ENCODE measurements at regions not wholly inside any gene's neighbourhood (a gene's known extent, or its start where the extent isn't known, plus 50 kb on each side); places are given as distances from the start of the nearest gene placed in this dataset.
A peak's percentile ranks its signal among the peaks of the same experiment; 100 is the strongest.

GRCh38 chr11:70567680-70568034 is 169.3 kb downstream of the CTTN start:
- peaks cover 2% of the 10 kb centered on the region for H3K36me3 ChIP-seq (ENCODE audit: control insufficient read depth, insufficient read depth, low read length)
- H3K27ac ChIP-seq (ENCODE audit: low read depth, low read length): peak overlapping the region; percentile 86
- 74% methylated on average over 8 of the region's 8 CpGs for WGBS (ENCODE audit: insufficient coverage)
- peak overlapping the region; percentile 35 for H3K4me3 ChIP-seq (ENCODE audit: low read depth, low read length)
- peaks cover 35% of the 10 kb centered on the region for H3K4me1 ChIP-seq (ENCODE audit: control insufficient read depth, insufficient read depth, low read length)
- DNase-seq (ENCODE audit: low read depth in 4 of 6, low spot score in 6 of 6): no peak
- H3K9me3 ChIP-seq (ENCODE audit: control insufficient read depth, insufficient read depth, low read length): no peaks in the 10 kb centered on the region
- no peaks in the 10 kb centered on the region for H3K27me3 ChIP-seq (ENCODE audit: control insufficient read depth, insufficient read depth, low read length)

DNA sequence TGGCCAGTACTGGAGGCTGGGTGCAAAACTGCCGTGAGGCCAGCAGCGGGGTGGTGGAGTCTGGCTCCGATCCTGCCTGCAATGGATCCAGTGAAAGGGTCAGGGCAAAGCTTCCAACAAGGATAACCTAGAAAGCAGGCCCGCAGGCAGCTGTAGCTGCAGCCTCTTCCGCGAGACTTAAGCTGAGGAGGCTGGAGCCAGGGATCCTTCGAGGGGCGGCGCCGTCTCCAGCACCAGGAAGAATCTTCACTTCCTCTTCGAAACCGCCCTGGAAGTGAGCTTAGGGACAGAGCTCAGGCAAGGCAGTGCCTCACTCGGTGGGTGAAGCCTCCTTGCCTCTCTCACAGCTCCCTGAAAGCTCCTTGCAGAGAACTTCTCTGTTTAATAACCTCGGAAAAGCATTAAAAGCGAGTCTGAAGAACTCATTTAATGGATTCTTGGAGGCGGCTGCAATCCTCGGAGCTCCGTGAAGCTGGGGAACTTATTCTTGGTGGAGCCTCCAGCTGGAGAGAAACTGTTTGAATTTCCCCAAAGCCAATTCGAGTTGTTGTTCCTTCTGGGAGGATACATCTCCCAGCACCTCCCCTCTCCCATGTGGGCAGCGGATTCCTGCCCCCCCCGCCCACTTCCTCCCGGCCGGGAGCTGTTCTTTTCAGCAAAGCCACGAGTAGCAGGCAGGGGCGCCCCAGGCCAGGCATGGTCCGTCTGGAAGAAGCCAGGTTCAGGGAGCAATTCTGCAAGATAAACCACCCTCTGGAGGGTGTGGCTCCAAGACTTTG is 169.9 kb downstream of the CTTN start:
- Histone ChIP-seq H3K36me3 (ENCODE audit: control insufficient read depth, insufficient read depth, low read length) (peaks cover 2% of the 10 kb centered on the region), H3K27me3 (ENCODE audit: control insufficient read depth, insufficient read depth, low read length) (no peaks in the 10 kb centered on the region), H3K9me3 (ENCODE audit: control insufficient read depth, insufficient read depth, low read length) (no peaks in the 10 kb centered on the region), H3K4me1 (ENCODE audit: control insufficient read depth, insufficient read depth, low read length) (peaks cover 35% of the 10 kb centered on the region), H3K4me3 (ENCODE audit: low read depth, low read length) (peak overlapping the region; percentile 35), H3K27ac (ENCODE audit: low read depth, low read length) (peak overlapping the region; percentile 86)
- peak in 2 of 6 donors; percentile 64 to 71 for DNase-seq (ENCODE audit: low read depth in 4 of 6, low spot score in 6 of 6)
- 22% methylated on average over 20 of the region's 26 CpGs for WGBS (ENCODE audit: insufficient coverage)

DNA sequence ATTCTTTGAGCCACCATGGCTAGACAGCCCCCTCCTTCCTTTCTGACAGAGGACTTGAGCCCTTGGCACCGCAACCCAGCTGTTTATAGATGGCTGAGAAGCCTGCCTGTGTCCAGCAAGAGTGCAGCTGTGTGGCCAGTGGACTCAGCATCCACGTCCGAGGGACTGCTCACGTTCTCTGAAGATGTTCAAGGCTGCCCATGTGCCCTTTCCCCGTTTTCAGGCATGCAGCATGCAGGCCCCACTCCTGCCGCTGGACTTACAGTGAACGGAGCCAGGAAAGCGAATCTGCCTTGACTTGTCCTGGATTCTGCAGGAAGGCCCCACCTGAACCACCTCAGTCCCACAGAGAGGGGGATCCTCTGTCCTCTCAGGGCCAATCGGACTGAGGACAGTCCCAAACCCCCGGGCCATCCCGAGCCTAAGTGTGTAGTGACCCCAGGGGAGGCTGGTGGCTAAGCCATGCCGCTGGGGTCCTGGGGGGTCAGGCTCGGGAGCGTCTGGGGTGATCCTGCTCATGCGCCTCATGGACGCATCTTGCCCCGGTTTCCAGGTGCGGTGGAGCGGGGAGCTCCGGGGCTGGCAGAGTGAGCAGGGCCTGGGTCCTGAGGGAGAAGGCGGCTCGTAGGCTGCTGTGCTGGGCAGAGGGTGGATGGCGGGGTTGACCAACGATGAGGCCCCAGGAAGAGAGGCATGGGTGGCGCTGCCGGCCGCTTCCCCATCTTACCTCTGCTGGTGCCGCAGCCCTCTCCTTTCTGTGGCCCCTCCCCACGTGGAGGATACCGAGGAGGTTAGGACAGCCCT is 170.7 kb downstream of the CTTN start:
- H3K27ac ChIP-seq (ENCODE audit: low read depth, low read length): peak overlapping the region; percentile 16
- H3K4me3 ChIP-seq (ENCODE audit: low read depth, low read length): no peak overlapping the region
- H3K36me3 ChIP-seq (ENCODE audit: control insufficient read depth, insufficient read depth, low read length): peaks cover 2% of the 10 kb centered on the region
- DNase-seq (ENCODE audit: low read depth in 4 of 6, low spot score in 6 of 6): no peak
- no peaks in the 10 kb centered on the region for H3K9me3 ChIP-seq (ENCODE audit: control insufficient read depth, insufficient read depth, low read length)
- H3K4me1 ChIP-seq (ENCODE audit: control insufficient read depth, insufficient read depth, low read length): peaks cover 35% of the 10 kb centered on the region
- 86% methylated on average over 28 of the region's 30 CpGs for WGBS (ENCODE audit: insufficient coverage)
- H3K27me3 ChIP-seq (ENCODE audit: control insufficient read depth, insufficient read depth, low read length): no peaks in the 10 kb centered on the region

- Histone ChIP-seq H3K4me3 (ENCODE audit: low read depth, low read length) (no peak overlapping the region), H3K27me3 (ENCODE audit: control insufficient read depth, insufficient read depth, low read length) (no peaks in the 10 kb centered on the region), H3K27ac (ENCODE audit: low read depth, low read length) (no peak overlapping the region), H3K36me3 (ENCODE audit: control insufficient read depth, insufficient read depth, low read length) (peaks cover 2% of the 10 kb centered on the region), H3K9me3 (ENCODE audit: control insufficient read depth, insufficient read depth, low read length) (no peaks in the 10 kb centered on the region), H3K4me1 (ENCODE audit: control insufficient read depth, insufficient read depth, low read length) (peaks cover 35% of the 10 kb centered on the region)
- DNase-seq (ENCODE audit: low read depth in 4 of 6, low spot score in 6 of 6): no peak
- WGBS (ENCODE audit: insufficient coverage): 69% methylated on average over 6 of the region's 8 CpGs
Measured at GRCh38 chr11:70569618-70569890, 171.2 kb downstream of the CTTN start.

DNA sequence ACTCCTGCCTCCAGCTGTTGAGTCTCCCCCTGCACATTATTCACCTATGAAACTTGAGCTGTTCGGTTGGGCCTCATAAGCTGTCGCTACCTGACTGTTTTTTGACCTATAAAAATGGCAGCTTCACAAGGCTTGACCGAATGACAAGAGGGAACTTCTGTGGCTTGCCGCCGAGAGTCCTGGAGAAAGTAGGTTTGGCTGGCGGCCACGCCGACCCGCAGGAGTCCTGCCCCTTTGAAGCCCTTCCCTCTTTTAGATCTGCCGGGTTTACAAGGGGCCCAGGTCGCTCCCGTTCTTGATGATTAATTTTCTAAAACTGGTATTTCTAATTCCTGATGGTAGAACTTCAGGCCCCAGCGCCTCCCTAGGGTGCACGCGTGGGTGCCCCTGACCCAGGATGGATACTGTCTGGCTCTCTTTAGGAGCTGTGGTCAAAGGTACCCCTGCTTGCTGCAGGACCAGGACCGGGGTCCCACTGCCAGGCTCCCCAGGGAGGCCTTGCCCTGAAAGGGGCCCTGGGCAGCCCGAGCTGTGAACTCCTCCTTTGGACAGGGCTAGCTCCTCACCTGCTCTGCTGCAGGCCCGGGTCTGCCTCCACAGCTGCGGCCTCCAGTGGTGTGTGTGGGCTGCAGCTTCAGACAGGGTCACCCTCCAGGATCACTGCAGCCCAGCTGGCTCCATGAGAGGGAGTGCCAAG is 171.8 kb downstream of the CTTN start:
- Histone ChIP-seq H3K9me3 (ENCODE audit: control insufficient read depth, insufficient read depth, low read length) (no peaks in the 10 kb centered on the region), H3K27ac (ENCODE audit: low read depth, low read length) (no peak overlapping the region), H3K4me1 (ENCODE audit: control insufficient read depth, insufficient read depth, low read length) (peaks cover 35% of the 10 kb centered on the region), H3K4me3 (ENCODE audit: low read depth, low read length) (no peak overlapping the region), H3K36me3 (ENCODE audit: control insufficient read depth, insufficient read depth, low read length) (peaks cover 2% of the 10 kb centered on the region), H3K27me3 (ENCODE audit: control insufficient read depth, insufficient read depth, low read length) (no peaks in the 10 kb centered on the region)
- DNase-seq (ENCODE audit: low read depth in 4 of 6, low spot score in 6 of 6): no peak
- WGBS (ENCODE audit: insufficient coverage): 72% methylated on average over 17 of the region's 19 CpGs

GRCh38 chr11:70570693-70571395 is 172.5 kb downstream of the CTTN start:
- Histone ChIP-seq H3K4me3 (ENCODE audit: low read depth, low read length) (no peak overlapping the region), H3K27ac (ENCODE audit: low read depth, low read length) (no peak overlapping the region), H3K4me1 (ENCODE audit: control insufficient read depth, insufficient read depth, low read length) (peaks cover 39% of the 10 kb centered on the region), H3K27me3 (ENCODE audit: control insufficient read depth, insufficient read depth, low read length) (no peaks in the 10 kb centered on the region), H3K36me3 (ENCODE audit: control insufficient read depth, insufficient read depth, low read length) (peaks cover 2% of the 10 kb centered on the region), H3K9me3 (ENCODE audit: control insufficient read depth, insufficient read depth, low read length) (no peaks in the 10 kb centered on the region)
- WGBS (ENCODE audit: insufficient coverage): 77% methylated on average over 8 of the region's 11 CpGs
- DNase-seq (ENCODE audit: low read depth in 4 of 6, low spot score in 6 of 6): no peak

DNA sequence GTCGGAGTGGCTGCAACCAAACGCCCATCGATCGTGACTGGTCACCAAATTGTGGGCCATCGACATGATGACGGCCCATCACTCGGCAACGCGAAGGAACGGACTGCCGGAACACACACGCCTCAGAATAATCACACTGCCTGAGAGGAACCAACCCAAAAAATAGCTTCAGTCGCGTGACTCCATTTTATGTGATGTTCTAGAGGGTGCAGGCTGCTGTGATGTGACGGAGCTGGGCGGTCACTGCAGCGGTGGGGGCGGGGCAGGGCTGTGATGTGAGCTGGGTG is 174.6 kb downstream of the CTTN start:
- no peak for DNase-seq (ENCODE audit: low read depth in 4 of 6, low spot score in 6 of 6)
- WGBS (ENCODE audit: insufficient coverage): 96% methylated on average over 4 of the region's 18 CpGs
- H3K27me3 ChIP-seq (ENCODE audit: control insufficient read depth, insufficient read depth, low read length): no peaks in the 10 kb centered on the region
- peaks cover 2% of the 10 kb centered on the region for H3K36me3 ChIP-seq (ENCODE audit: control insufficient read depth, insufficient read depth, low read length)
- peaks cover 42% of the 10 kb centered on the region for H3K4me1 ChIP-seq (ENCODE audit: control insufficient read depth, insufficient read depth, low read length)
- H3K4me3 ChIP-seq (ENCODE audit: low read depth, low read length): no peak overlapping the region
- H3K27ac ChIP-seq (ENCODE audit: low read depth, low read length): no peak overlapping the region
- no peaks in the 10 kb centered on the region for H3K9me3 ChIP-seq (ENCODE audit: control insufficient read depth, insufficient read depth, low read length)

DNA sequence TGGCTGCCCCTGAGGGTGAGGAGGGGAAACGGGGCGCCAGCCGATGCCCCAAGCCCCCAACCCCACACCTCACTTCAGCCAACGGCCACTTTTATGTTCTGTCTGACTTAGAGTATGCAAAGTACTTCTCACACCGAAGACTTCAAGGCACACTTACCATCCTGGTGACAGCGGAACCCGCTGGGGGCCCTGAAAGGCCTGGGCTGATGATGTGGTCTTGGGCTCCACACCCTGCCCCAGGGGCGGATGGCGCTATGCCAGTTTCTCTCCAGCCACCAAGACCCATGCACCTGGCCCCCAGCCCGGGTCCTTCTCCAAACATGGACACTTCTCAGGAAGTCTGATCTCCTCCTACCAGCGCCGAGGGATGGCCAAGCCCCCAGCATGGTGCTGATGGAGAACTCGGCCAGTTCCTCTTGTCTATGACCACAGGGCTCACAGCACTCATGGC is 175.4 kb downstream of the CTTN start:
- H3K4me3 ChIP-seq (ENCODE audit: low read depth, low read length): no peak overlapping the region
- no peaks in the 10 kb centered on the region for H3K27me3 ChIP-seq (ENCODE audit: control insufficient read depth, insufficient read depth, low read length)
- WGBS (ENCODE audit: insufficient coverage): 96% methylated on average over 10 of the region's 13 CpGs
- no peak for DNase-seq (ENCODE audit: low read depth in 4 of 6, low spot score in 6 of 6)
- no peak overlapping the region for H3K27ac ChIP-seq (ENCODE audit: low read depth, low read length)
- H3K4me1 ChIP-seq (ENCODE audit: control insufficient read depth, insufficient read depth, low read length): peaks cover 37% of the 10 kb centered on the region
- H3K9me3 ChIP-seq (ENCODE audit: control insufficient read depth, insufficient read depth, low read length): no peaks in the 10 kb centered on the region
- H3K36me3 ChIP-seq (ENCODE audit: control insufficient read depth, insufficient read depth, low read length): peaks cover 2% of the 10 kb centered on the region

DNA sequence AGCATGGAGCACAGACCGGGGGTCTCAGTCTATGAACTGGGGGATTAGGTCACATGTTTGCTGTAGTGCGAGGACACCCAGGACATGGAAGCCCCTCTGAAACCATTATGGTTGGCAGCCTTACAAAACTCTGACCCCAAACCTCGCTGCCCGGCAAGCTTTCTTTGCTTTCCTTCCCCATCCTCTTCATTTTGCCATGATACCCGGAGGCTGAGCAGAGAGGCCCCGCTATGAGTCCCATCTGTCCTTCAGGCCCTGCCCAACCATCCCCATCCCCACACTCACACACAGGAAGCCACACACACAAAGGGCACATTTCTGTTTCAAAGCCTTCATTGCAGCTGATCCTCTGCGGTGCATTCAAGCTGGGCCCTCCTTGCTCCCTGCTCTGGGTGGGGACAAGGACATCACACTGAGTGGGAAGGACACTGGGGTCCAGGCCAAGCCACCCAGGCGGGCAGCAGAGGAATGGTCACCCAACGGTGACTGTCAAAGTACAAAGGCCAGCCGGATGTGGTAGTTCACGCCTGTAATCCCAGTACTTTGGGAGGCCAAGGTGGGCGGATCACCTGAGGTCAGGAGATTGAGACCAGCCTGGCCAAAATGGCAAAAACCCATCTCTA is 176.5 kb downstream of the CTTN start:
- H3K9me3 ChIP-seq (ENCODE audit: control insufficient read depth, insufficient read depth, low read length): no peaks in the 10 kb centered on the region
- WGBS (ENCODE audit: insufficient coverage): 81% methylated on average over 11 of the region's 12 CpGs
- DNase-seq (ENCODE audit: low read depth in 4 of 6, low spot score in 6 of 6): no peak

More for the DNA sequence above, 176.5 kb downstream of the CTTN start:
- H3K36me3 ChIP-seq (ENCODE audit: control insufficient read depth, insufficient read depth, low read length): peaks cover 5% of the 10 kb centered on the region
- H3K27ac ChIP-seq (ENCODE audit: low read depth, low read length): no peak overlapping the region
- H3K27me3 ChIP-seq (ENCODE audit: control insufficient read depth, insufficient read depth, low read length): no peaks in the 10 kb centered on the region
- H3K4me1 ChIP-seq (ENCODE audit: control insufficient read depth, insufficient read depth, low read length): peaks cover 26% of the 10 kb centered on the region
- H3K4me3 ChIP-seq (ENCODE audit: low read depth, low read length): no peak overlapping the region
